ENCODE measurements at regions not wholly inside any gene's neighbourhood (a gene's known extent, or its start where the extent isn't known, plus 50 kb on each side); places are given as distances from the start of the nearest gene placed in this dataset.
"Not testable (repeated sequence)": the region's sequence is repeated elsewhere in the genome, so short reads cannot be mapped to it uniquely, and the experiment has no call there.

DNA sequence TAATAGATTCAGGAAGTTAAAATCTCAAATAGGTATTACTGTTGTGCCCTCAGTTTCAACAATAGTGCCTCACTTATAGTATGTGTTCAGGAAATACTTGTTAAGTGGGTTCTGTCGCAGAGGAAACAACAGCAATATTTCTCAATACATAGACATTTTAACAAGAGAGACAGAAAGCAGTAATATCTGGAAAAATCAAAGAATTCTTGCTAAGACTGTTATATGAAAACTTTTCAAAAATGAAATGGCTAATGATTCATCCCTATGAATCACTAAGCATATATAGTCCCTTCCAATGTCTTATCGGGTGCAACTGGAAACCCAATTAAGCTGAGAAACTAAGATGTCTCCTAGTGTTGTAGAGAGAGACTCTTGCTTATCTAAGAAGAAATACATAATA is 668.9 kb downstream of the TFAP2A start:
- Histone ChIP-seq H3K4me1 (no peaks in the 10 kb centered on the region), H3K36me3 (no peaks in the 10 kb centered on the region), H3K9me3 (no peaks in the 10 kb centered on the region), H3K27ac (no peak overlapping the region), H3K27me3 (no peaks in the 10 kb centered on the region), H3K4me3 (no peak overlapping the region)
- intact Hi-C loops (cut with DNase I), result no loop called here
- no peak for DNase-seq
- TF ChIP-seq, protein P1, sequence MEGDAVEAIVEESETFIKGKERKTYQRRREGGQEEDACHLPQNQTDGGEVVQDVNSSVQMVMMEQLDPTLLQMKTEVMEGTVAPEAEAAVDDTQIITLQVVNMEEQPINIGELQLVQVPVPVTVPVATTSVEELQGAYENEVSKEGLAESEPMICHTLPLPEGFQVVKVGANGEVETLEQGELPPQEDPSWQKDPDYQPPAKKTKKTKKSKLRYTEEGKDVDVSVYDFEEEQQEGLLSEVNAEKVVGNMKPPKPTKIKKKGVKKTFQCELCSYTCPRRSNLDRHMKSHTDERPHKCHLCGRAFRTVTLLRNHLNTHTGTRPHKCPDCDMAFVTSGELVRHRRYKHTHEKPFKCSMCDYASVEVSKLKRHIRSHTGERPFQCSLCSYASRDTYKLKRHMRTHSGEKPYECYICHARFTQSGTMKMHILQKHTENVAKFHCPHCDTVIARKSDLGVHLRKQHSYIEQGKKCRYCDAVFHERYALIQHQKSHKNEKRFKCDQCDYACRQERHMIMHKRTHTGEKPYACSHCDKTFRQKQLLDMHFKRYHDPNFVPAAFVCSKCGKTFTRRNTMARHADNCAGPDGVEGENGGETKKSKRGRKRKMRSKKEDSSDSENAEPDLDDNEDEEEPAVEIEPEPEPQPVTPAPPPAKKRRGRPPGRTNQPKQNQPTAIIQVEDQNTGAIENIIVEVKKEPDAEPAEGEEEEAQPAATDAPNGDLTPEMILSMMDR (IDR thresholded peaks at IDR 0.05), result no peak
- ATAC-seq, result no peak

DNA sequence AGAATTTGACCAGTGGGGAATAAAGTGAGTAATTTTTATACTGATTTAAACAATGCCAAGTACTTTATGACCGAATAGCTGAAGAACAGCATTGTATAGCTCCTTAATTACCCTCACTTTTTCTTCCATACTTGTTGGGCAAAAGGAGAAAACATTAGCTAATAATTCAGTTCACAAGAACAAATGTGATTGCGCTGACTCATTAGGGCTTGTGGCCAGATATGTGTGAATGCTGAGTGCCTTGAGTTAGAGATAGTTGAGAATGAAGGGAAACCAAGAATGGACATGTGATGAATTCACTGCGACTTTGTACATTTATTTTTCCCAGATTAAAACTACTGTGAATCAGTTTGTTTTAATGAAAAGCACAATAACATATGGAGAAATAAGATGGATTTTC is 669.4 kb downstream of the TFAP2A start:
- DNase-seq (no peak), ATAC-seq (no peak)
- Histone ChIP-seq H3K27me3 (no peaks in the 10 kb centered on the region), H3K4me1 (no peaks in the 10 kb centered on the region), H3K36me3 (no peaks in the 10 kb centered on the region), H3K4me3 (no peak overlapping the region), H3K27ac (no peak overlapping the region), H3K9me3 (no peaks in the 10 kb centered on the region)
- TF ChIP-seq, protein P1 (IDR thresholded peaks at IDR 0.05), result no peak
- intact Hi-C loops (cut with DNase I), result no loop called here

DNA sequence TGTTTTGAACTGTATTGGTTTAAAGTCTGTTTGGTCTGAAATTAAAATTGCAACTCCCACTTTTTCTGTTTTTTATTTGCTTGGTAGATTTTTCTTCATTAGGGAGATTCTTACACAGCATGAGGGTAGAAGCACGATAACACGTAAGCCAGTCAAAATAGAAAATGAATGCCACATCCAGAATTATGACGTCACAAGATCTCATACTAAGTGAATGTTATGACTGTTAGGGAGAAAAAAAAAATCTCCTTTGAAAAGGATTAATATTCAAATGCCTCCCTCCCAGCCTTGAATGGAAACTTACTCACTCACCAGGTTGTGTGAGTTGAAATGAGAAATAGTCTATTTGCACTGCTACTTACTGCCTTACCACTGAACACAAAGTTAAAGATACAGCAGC is 670.8 kb downstream of the TFAP2A start:
- DNase-seq, result no peak
- Histone ChIP-seq H3K27me3 (no peaks in the 10 kb centered on the region), H3K9me3 (no peaks in the 10 kb centered on the region), H3K36me3 (no peaks in the 10 kb centered on the region), H3K27ac (no peak overlapping the region), H3K4me3 (no peak overlapping the region), H3K4me1 (no peaks in the 10 kb centered on the region)
- ATAC-seq, result no peak
- intact Hi-C loops (cut with DNase I), result no loop called here
- TF ChIP-seq, protein P1 (IDR thresholded peaks at IDR 0.05), result no peak

DNA sequence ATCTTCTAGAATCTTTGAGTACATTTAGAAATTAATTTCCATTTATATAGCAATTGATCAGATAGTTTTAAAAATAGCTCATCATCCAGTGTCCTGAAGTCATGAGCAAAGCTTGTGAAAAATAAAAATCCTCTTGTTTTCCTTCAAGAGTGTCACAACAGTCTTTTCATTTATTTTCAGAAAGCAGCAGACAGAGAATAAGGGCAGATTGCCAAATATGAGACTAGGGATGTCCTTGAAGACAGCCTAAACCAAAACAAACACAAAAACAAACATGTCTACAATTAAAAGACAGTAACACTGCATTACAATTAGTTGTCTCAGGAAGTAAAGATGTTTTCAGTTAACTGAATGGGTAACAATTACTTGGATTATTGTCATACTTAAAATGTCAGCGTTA is 682.8 kb downstream of the TFAP2A start:
- H3K4me1 ChIP-seq, result no peaks in the 10 kb centered on the region
- H3K36me3 ChIP-seq, result no peaks in the 10 kb centered on the region
- H3K27ac ChIP-seq, result no peak overlapping the region
- TF ChIP-seq, protein P1 (IDR thresholded peaks at IDR 0.05), result no peak
- DNase-seq, result no peak
- no peak for ATAC-seq
- H3K4me3 ChIP-seq, result no peak overlapping the region
- intact Hi-C loops (cut with DNase I), result no loop called here
- peaks cover 4% of the 10 kb centered on the region for H3K9me3 ChIP-seq
- no peaks in the 10 kb centered on the region for H3K27me3 ChIP-seq

DNA sequence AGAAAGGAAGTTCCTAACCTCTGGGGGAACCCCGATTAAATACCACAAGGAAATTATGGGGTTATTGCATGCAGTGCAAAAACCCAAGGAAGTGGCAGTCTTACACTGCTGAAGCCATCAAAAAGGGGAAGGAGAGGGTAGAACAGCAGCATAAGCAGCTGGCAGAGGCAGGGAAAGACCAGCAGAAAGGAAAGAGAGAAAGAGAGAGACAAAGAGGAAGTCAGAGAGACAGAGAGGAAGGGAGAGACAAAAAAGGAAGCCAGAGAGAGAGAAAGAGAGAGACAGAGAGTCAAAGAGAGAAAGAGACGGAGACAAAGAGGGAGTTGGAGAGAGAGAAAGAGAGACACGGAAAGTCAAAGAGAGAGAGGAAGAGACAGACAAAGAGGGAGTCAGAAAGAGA is 689.1 kb downstream of the TFAP2A start:
- H3K4me1 ChIP-seq; H3K27me3 ChIP-seq; H3K27ac ChIP-seq; H3K36me3 ChIP-seq; H3K9me3 ChIP-seq; ATAC-seq; DNase-seq; intact Hi-C loops (cut with DNase I); H3K4me3 ChIP-seq: not testable (repeated sequence)

DNA sequence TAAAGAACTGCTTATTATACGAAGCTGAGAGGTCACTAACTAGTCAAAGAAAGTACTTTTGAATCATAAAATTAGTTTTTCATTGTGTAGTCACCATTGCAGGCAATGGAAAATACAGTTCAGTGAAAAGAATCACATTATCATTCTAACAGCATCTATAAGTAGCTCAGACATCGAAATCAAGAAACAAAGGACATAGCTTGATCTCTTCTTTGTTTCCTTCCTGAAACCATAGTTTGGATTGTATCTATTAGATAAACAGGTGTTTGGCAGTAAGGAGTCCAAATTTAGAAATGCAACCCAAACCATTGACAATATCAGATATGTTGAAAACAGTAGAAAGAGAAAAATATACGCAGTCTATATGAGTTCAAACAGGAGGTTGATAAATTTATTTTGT is 697.3 kb downstream of the TFAP2A start:
- no peak overlapping the region for H3K27ac ChIP-seq
- H3K27me3 ChIP-seq, result no peaks in the 10 kb centered on the region
- TF ChIP-seq, protein P1 (IDR thresholded peaks at IDR 0.05), result no peak
- DNase-seq (no peak), ATAC-seq (no peak)
- H3K4me3 ChIP-seq, result no peak overlapping the region
- H3K9me3 ChIP-seq, result no peaks in the 10 kb centered on the region
- no peaks in the 10 kb centered on the region for H3K4me1 ChIP-seq
- no peaks in the 10 kb centered on the region for H3K36me3 ChIP-seq
- intact Hi-C loops (cut with DNase I), result no loop called here

All from upper lobe of right lung (tissue), 1 donor.